ENCODE measurements at regions not wholly inside any gene's neighbourhood (a gene's known extent, or its start where the extent isn't known, plus 50 kb on each side); places are given as distances from the start of the nearest gene placed in this dataset.

DNA sequence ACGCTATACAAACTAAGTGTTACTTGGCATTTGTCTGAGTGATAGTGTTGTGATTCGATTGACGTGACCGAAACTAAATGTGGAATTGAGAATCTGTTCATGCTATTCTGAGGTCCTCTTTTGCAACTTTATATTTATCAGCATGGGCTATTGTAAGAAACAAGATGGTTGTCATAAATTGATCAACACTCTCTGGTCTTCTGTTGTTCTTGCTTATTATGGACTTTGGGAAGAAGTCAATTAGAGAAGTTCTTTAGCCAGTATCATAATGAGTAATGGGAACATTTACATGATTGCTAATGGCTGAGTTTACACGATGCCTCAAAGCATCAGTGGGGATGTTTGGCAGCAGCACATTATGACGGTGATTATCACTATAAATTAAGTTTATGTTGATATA lies 195.0 kb downstream of the CD83 start:
- ChIA-PET CTCF (no interaction called here), POLR2A (no interaction called here)
- intact Hi-C loops (cut with micrococcal nuclease; ENCODE audit: unreplicated experiment): no loop called here
- TF ChIP-seq POLR2AphosphoS5 (IDR thresholded peaks at IDR 0.05; ENCODE audit: low read depth, low read length) (no peak), SIN3A (IDR thresholded peaks at IDR 0.05; ENCODE audit: borderline replicate concordance, insufficient read depth, low read depth, low read length) (no peak), TCF7L2 (IDR thresholded peaks at IDR 0.05; ENCODE audit: low read depth, low read length) (no peak)
- TF ChIP-seq, protein P1, sequence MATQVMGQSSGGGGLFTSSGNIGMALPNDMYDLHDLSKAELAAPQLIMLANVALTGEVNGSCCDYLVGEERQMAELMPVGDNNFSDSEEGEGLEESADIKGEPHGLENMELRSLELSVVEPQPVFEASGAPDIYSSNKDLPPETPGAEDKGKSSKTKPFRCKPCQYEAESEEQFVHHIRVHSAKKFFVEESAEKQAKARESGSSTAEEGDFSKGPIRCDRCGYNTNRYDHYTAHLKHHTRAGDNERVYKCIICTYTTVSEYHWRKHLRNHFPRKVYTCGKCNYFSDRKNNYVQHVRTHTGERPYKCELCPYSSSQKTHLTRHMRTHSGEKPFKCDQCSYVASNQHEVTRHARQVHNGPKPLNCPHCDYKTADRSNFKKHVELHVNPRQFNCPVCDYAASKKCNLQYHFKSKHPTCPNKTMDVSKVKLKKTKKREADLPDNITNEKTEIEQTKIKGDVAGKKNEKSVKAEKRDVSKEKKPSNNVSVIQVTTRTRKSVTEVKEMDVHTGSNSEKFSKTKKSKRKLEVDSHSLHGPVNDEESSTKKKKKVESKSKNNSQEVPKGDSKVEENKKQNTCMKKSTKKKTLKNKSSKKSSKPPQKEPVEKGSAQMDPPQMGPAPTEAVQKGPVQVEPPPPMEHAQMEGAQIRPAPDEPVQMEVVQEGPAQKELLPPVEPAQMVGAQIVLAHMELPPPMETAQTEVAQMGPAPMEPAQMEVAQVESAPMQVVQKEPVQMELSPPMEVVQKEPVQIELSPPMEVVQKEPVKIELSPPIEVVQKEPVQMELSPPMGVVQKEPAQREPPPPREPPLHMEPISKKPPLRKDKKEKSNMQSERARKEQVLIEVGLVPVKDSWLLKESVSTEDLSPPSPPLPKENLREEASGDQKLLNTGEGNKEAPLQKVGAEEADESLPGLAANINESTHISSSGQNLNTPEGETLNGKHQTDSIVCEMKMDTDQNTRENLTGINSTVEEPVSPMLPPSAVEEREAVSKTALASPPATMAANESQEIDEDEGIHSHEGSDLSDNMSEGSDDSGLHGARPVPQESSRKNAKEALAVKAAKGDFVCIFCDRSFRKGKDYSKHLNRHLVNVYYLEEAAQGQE (IDR thresholded peaks at IDR 0.05; ENCODE audit: insufficient read depth in 1 of 2, low read depth in 2 of 2, low read length in 1 of 2): no peak
- TF ChIP-seq, protein P2, sequence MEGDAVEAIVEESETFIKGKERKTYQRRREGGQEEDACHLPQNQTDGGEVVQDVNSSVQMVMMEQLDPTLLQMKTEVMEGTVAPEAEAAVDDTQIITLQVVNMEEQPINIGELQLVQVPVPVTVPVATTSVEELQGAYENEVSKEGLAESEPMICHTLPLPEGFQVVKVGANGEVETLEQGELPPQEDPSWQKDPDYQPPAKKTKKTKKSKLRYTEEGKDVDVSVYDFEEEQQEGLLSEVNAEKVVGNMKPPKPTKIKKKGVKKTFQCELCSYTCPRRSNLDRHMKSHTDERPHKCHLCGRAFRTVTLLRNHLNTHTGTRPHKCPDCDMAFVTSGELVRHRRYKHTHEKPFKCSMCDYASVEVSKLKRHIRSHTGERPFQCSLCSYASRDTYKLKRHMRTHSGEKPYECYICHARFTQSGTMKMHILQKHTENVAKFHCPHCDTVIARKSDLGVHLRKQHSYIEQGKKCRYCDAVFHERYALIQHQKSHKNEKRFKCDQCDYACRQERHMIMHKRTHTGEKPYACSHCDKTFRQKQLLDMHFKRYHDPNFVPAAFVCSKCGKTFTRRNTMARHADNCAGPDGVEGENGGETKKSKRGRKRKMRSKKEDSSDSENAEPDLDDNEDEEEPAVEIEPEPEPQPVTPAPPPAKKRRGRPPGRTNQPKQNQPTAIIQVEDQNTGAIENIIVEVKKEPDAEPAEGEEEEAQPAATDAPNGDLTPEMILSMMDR (IDR thresholded peaks at IDR 0.05): no peak
- 0 out of 2 replicates have a peak, but pooled peaks cover 2% of the 10 kb centered on the region for H3K27me3 ChIP-seq (ENCODE audit: control insufficient read depth, insufficient read depth, low read length)
- no peak for ATAC-seq
- H3K27ac ChIP-seq (ENCODE audit: low read length): no peak overlapping the region
- no peak for DNase-seq (ENCODE audit: low read depth, low spot score)
- BruUV-seq (replicated peaks): no TSS peak
- in situ Hi-C loops (cut with HindIII; ENCODE audit: low pct_unique_long_range_greater_than_20kb, low sequenced_read_pairs): no loop called here
- H3K4me1 ChIP-seq (ENCODE audit: control insufficient read depth, insufficient read depth, low read length): no peaks in the 10 kb centered on the region
- no peaks in the 10 kb centered on the region for H3K9me3 ChIP-seq (ENCODE audit: control insufficient read depth, insufficient read depth, low read depth, low read length)
- no peak overlapping the region for H3K4me3 ChIP-seq (ENCODE audit: low read depth in 2 of 2, low read length in 2 of 2)
- H3K36me3 ChIP-seq (ENCODE audit: control insufficient read depth, insufficient read depth, low read length): no peaks in the 10 kb centered on the region

DNA sequence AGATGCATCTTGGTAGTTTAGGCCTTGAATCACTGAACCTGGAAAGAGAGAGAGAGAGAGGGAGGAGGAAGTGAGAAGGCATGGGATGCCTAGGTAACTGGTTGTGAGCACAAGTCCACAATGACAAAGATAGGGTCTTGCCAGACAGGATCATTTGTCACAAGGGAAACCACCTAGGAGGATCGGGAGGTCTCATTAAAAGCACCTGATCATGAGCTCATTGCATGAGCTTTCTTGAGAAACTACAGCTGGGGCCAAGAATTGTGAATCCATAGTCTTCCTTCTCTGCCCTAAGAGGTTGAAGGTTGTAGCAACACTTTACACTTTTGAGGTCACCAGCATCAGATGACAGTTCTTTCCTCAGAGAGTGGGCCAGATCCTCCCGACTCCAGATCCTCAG lies 195.7 kb downstream of the CD83 start:
- no TSS peak for BruUV-seq (replicated peaks)
- no peak for ATAC-seq
- 0 out of 2 replicates have a peak, but pooled peaks cover 2% of the 10 kb centered on the region for H3K27me3 ChIP-seq (ENCODE audit: control insufficient read depth, insufficient read depth, low read length)
- ChIA-PET CTCF (interaction anchor here (0.6 kb wide), 1 partner anchor 150 kb away, joined by 3 read pairs; no protein-coding TSS in a partner anchor), POLR2A (no interaction called here)
- no peaks in the 10 kb centered on the region for H3K36me3 ChIP-seq (ENCODE audit: control insufficient read depth, insufficient read depth, low read length)
- DNase-seq (ENCODE audit: low read depth, low spot score): no peak
- no peaks in the 10 kb centered on the region for H3K9me3 ChIP-seq (ENCODE audit: control insufficient read depth, insufficient read depth, low read depth, low read length)
- no peak for TF ChIP-seq TCF7L2 (IDR thresholded peaks at IDR 0.05; ENCODE audit: low read depth, low read length)
- TF ChIP-seq POLR2AphosphoS5 (IDR thresholded peaks at IDR 0.05; ENCODE audit: low read depth, low read length): no peak
- TF ChIP-seq, protein P1 (IDR thresholded peaks at IDR 0.05; ENCODE audit: insufficient read depth in 1 of 2, low read depth in 2 of 2, low read length in 1 of 2): no peak
- TF ChIP-seq, protein P2 (IDR thresholded peaks at IDR 0.05): no peak
- TF ChIP-seq SIN3A (IDR thresholded peaks at IDR 0.05; ENCODE audit: borderline replicate concordance, insufficient read depth, low read depth, low read length): no peak
- H3K27ac ChIP-seq (ENCODE audit: low read length): no peak overlapping the region
- intact Hi-C loops (cut with micrococcal nuclease; ENCODE audit: unreplicated experiment): no loop called here
- in situ Hi-C loops (cut with HindIII; ENCODE audit: low pct_unique_long_range_greater_than_20kb, low sequenced_read_pairs): no loop called here
- no peaks in the 10 kb centered on the region for H3K4me1 ChIP-seq (ENCODE audit: control insufficient read depth, insufficient read depth, low read length)
- H3K4me3 ChIP-seq (ENCODE audit: low read depth in 2 of 2, low read length in 2 of 2): no peak overlapping the region
